Endothelial cell of umbilical vein (primary cell): ENCODE measurements at regions not wholly inside any gene's neighbourhood (a gene's known extent, or its start where the extent isn't known, plus 50 kb on each side); places are given as distances from the start of the nearest gene placed in this dataset.

Source experiments
- BruUV-seq: library from RNA; stranded (reverse); fragments of 400-500 nt; replicated peaks from 2 replicates; lab custom pipeline; 2021; lab: Mats Ljungman, UMichigan
- CTCF ChIA-PET: fragments of 300-600, 350-600 bp; sonication (Branson Sonifier 250); formaldehyde crosslinking; loops from one replicate; lab custom pipeline; 2021; ENCODE audit warnings: antibody characterized with exemption, inconsistent platforms; lab: Charles Lee
- POLR2A ChIA-PET: fragments of 300-600, 350-600 bp; sonication (Branson Sonifier 250); formaldehyde crosslinking; loops from one replicate; lab custom pipeline; 2021; ENCODE audit warnings: antibody characterized with exemption, inconsistent platforms; lab: Charles Lee
- DNase-seq: peaks from one replicate; pipeline ENCODE4 v3.0.0-alpha.2; 2011; ENCODE audit warnings: low read depth, low spot score
- FAIRE-seq: peaks from 2 replicates; lab custom pipeline; 2011; peaks lifted over from hg19 to GRCh38; lab: Jason Lieb, UNC
- H2AFZ ChIP-seq: 2 replicates; pipeline ENCODE4 v1.6.0; 2012; ENCODE audit warnings: low read depth, low read length, control low read depth, inconsistent platforms
- H3K27ac ChIP-seq: 2 replicates; pipeline ENCODE4 v1.5.1; 2011; ENCODE audit warnings: low read depth, mild to moderate bottlenecking, control low read depth, low read length, moderate library complexity; ENCODE audit not compliant: insufficient read depth
- H3K27me3 ChIP-seq, 2 experiments: 2 replicates each; pipeline versions ENCODE4 v1.6.0 to v1.6.1; 2011; ENCODE audit warnings: low read length in 2 of 2, mixed read lengths in 1 of 2; ENCODE audit not compliant: control insufficient read depth in 2 of 2, insufficient read depth in 2 of 2
- H3K36me3 ChIP-seq, 2 experiments: 2 replicates in 1 of 2; 3 replicates in 1 of 2; pipeline ENCODE4 v1.5.1; 2011; ENCODE audit warnings: low read length in 2 of 2, mild to moderate bottlenecking in 1 of 2, moderate library complexity in 1 of 2; ENCODE audit not compliant: control insufficient read depth in 2 of 2, insufficient read depth in 2 of 2; ENCODE audit errors: extremely low read depth in 1 of 2
- H3K4me1 ChIP-seq: 3 replicates; pipeline ENCODE4 v1.5.1; 2011; ENCODE audit warnings: mild to moderate bottlenecking, low read length; ENCODE audit not compliant: control insufficient read depth, insufficient read depth; ENCODE audit errors: extremely low read depth
- H3K4me2 ChIP-seq: 2 replicates; pipeline ENCODE4 v1.6.1; 2011; ENCODE audit warnings: low read length, control low read depth, mixed read lengths; ENCODE audit not compliant: insufficient read depth
- H3K4me3 ChIP-seq, 3 experiments: fragments of 200-600 bp in 1 of 3; sonication (generic), shearing (Covaris generic) in 1 of 3; replicated peaks in 1 of 3; 2 replicates each; pipeline ENCODE4 v1.5.1; 2011 to 2016; ENCODE audit warnings: control low read depth in 3 of 3, low read length in 3 of 3, mild to moderate bottlenecking in 2 of 3, inconsistent platforms in 1 of 3, low read depth in 1 of 3, moderate library complexity in 1 of 3; ENCODE audit not compliant: insufficient read depth in 1 of 3
- H3K79me2 ChIP-seq: 2 replicates; pipeline ENCODE4 v1.6.0; 2012; ENCODE audit warnings: low read length, inconsistent platforms; ENCODE audit not compliant: control insufficient read depth, insufficient read depth
- H3K9ac ChIP-seq: replicated peaks from 2 replicates; pipeline ENCODE3; 2011; ENCODE audit warnings: low read length, control low read depth; ENCODE audit not compliant: insufficient read depth; ENCODE audit errors: extremely low read depth
- H3K9me1 ChIP-seq: replicated peaks from 3 replicates; pipeline ENCODE4 v1.6.0; 2011; ENCODE audit warnings: mild to moderate bottlenecking, low read length; ENCODE audit not compliant: control insufficient read depth, insufficient read depth; ENCODE audit errors: extremely low read depth
- H3K9me3 ChIP-seq: replicated peaks from 2 replicates; pipeline ENCODE4 v1.5.1; 2012; ENCODE audit warnings: low read length, inconsistent platforms; ENCODE audit not compliant: control insufficient read depth, insufficient read depth
- H4K20me1 ChIP-seq: replicated peaks from 2 replicates; pipeline ENCODE3; 2011; ENCODE audit warnings: mild to moderate bottlenecking, low read length; ENCODE audit not compliant: control insufficient read depth, insufficient read depth; ENCODE audit errors: extremely low read depth
- CTCF ChIP-seq, 2 donors: IDR thresholded peaks; 1 replicate in 1 of 2; 2 replicates in 1 of 2; pipeline ENCODE4 v1.5.1; 2011; ENCODE audit warnings: low read length in 2 of 2, mild to moderate bottlenecking in 2 of 2, moderate library complexity in 2 of 2, control low read depth in 1 of 2, inconsistent platforms in 1 of 2, low read depth in 1 of 2; ENCODE audit not compliant: insufficient read depth in 1 of 2; ENCODE audit errors: extremely low read depth in 1 of 2
- EZH2 ChIP-seq: IDR thresholded peaks from 2 replicates; pipeline ENCODE4 v1.6.1; 2012; ENCODE audit warnings: borderline replicate concordance, low read depth, mild to moderate bottlenecking, moderate library complexity, low read length, inconsistent platforms; ENCODE audit not compliant: severe bottlenecking
- FOS ChIP-seq: IDR thresholded peaks from 2 replicates; pipeline ENCODE4 v1.6.1; 2011; ENCODE audit warnings: mild to moderate bottlenecking, low read length, moderate library complexity, borderline replicate concordance; ENCODE audit not compliant: insufficient read depth
- GATA2 ChIP-seq: IDR thresholded peaks from 2 replicates; pipeline ENCODE4 v1.7.0; 2011; ENCODE audit warnings: low read depth, mild to moderate bottlenecking, moderate library complexity, mixed read lengths, low read length; ENCODE audit not compliant: insufficient read length, insufficient read depth
- JUN ChIP-seq: IDR thresholded peaks from 2 replicates; pipeline ENCODE4 v1.6.1; 2011; ENCODE audit warnings: borderline replicate concordance, low read depth; ENCODE audit not compliant: insufficient read length, insufficient read depth
- MAX ChIP-seq: IDR thresholded peaks from 2 replicates; pipeline ENCODE4 v1.6.1; 2011; ENCODE audit not compliant: insufficient read depth, insufficient read length
- MYC ChIP-seq: IDR thresholded peaks from one replicate; pipeline ENCODE4 v1.6.1; 2011; ENCODE audit warnings: mild to moderate bottlenecking, low read depth, low read length
- POLR2A ChIP-seq: IDR thresholded peaks from 2 replicates; pipeline ENCODE4 v1.6.1; 2012; ENCODE audit warnings: low read depth, mild to moderate bottlenecking, control low read depth, low read length
- POLR2AphosphoS5 ChIP-seq: IDR thresholded peaks from 2 replicates; pipeline ENCODE4 v1.6.1; 2012; ENCODE audit warnings: low read depth, mild to moderate bottlenecking, control low read depth, low read length, moderate library complexity; ENCODE audit not compliant: insufficient read depth
- dilution Hi-C: fragments of 300-500 bp; cut with MboI; formaldehyde crosslinking; loops from one replicate; pipeline ENCODE4 v1.15.0; 2019; ENCODE audit warnings: low sequenced_read_pairs; ENCODE audit not compliant: extremely low pct_ligation_motif_present
- intact Hi-C: fragments of 100-400 bp; cut with micrococcal nuclease; formaldehyde crosslinking; loops from one replicate; pipeline ENCODE4 v1.10.0; 2022

- intact Hi-C loops (no loop called here), dilution Hi-C loops (no loop called here)
- ChIA-PET CTCF (no interaction called here), POLR2A (no interaction called here)
- Histone ChIP-seq H3K4me1 (no peaks in the 10 kb centered on the region), H3K79me2 (no peaks in the 10 kb centered on the region), H3K36me3 (no peaks in the 10 kb centered on the region), H3K27me3 (peaks cover 2 to 6% of the 10 kb centered on the region in 2 experiments), H3K27ac (no peak overlapping the region), H2AFZ (no peak overlapping the region), H3K9ac (no peak overlapping the region), H3K9me1 (no peaks in the 10 kb centered on the region), H3K4me2 (no peak overlapping the region), H4K20me1 (no peaks in the 10 kb centered on the region), H3K4me3 (no peak overlapping the region), H3K9me3 (no peaks in the 10 kb centered on the region)
- BruUV-seq: no TSS peak
- DNase-seq: no peak
- no peak for FAIRE-seq
- TF ChIP-seq MAX: no peak
- no peak for TF ChIP-seq EZH2
- TF ChIP-seq POLR2A: no peak
- no peak for TF ChIP-seq POLR2AphosphoS5
- TF ChIP-seq CTCF (IDR thresholded peaks at IDR 0.05; ENCODE audit: extremely low read depth in 1 of 2, insufficient read depth in 1 of 2, low read depth in 1 of 2, low read length in 2 of 2): no peak
- TF ChIP-seq JUN: no peak
Observed at GRCh38 chr12:41946106-41946505, 198.6 kb downstream of the GXYLT1 start.

GRCh38 chr12:41944216-41944615, 200.5 kb downstream of the GXYLT1 start:
- FAIRE-seq (no peak), DNase-seq (no peak)
- intact Hi-C loops (no loop called here), dilution Hi-C loops (no loop called here)
- H3K4me2 ChIP-seq: no peak overlapping the region
- H3K9me1 ChIP-seq: no peaks in the 10 kb centered on the region
- TF ChIP-seq CTCF (IDR thresholded peaks at IDR 0.05; ENCODE audit: extremely low read depth in 1 of 2, insufficient read depth in 1 of 2, low read depth in 1 of 2, low read length in 2 of 2) (no peak), JUN (no peak), MYC (no peak), FOS (no peak), POLR2A (no peak), GATA2 (no peak), MAX (no peak), EZH2 (no peak), POLR2AphosphoS5 (no peak)
- H3K27me3 ChIP-seq: peaks cover 2 to 10% of the 10 kb centered on the region in 2 experiments
- ChIA-PET CTCF (no interaction called here), POLR2A (no interaction called here)
- H3K79me2 ChIP-seq: no peaks in the 10 kb centered on the region
- H3K9ac ChIP-seq: no peak overlapping the region
- no peaks in the 10 kb centered on the region for H3K36me3 ChIP-seq
- H3K27ac ChIP-seq: no peak overlapping the region
- H3K9me3 ChIP-seq: no peaks in the 10 kb centered on the region
- H3K4me3 ChIP-seq: no peak overlapping the region
- no peaks in the 10 kb centered on the region for H4K20me1 ChIP-seq
- H3K4me1 ChIP-seq: no peaks in the 10 kb centered on the region
- no TSS peak for BruUV-seq
- no peak overlapping the region for H2AFZ ChIP-seq
